ENCODE measurements at regions not wholly inside any gene's neighbourhood (a gene's known extent, or its start where the extent isn't known, plus 50 kb on each side); places are given as distances from the start of the nearest gene placed in this dataset.

DNA sequence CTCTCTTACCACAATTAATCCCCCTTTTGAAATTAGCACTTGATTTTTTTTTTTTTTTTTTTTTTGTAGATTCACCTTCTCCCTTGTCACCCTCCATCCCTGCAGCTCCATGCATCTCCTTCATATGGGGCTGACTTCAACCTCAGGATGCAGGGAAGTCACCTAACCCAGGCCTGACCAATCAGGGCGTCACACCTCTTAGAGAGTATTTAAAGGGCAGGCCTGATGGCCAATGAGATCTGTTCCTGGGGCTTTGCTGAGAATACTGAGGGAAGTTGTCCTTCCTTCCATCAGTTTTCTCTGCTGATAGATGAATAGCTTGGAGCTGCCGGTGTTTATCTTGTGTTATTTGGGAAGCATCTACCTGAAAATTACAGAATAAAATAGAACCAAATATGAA is 1104.7 kb upstream of the TMEM132C start:
- CTCF ChIA-PET = no interaction called here
- no peak for DNase-seq (ENCODE audit: low read depth, low spot score)
- H2AFZ ChIP-seq (ENCODE audit: control insufficient read depth, low read depth, low read length) = no peak overlapping the region
- no TSS peak for BruUV-seq (replicated peaks)
- no peaks in the 10 kb centered on the region for H3K79me2 ChIP-seq (ENCODE audit: control insufficient read depth, insufficient read depth, low read length)
- ATAC-seq = no peak
- RAD21 ChIA-PET (ENCODE audit: unreplicated experiment) = no interaction called here
- intact Hi-C loops (cut with micrococcal nuclease; ENCODE audit: unreplicated experiment) = no loop called here
- TF ChIP-seq, protein P1, sequence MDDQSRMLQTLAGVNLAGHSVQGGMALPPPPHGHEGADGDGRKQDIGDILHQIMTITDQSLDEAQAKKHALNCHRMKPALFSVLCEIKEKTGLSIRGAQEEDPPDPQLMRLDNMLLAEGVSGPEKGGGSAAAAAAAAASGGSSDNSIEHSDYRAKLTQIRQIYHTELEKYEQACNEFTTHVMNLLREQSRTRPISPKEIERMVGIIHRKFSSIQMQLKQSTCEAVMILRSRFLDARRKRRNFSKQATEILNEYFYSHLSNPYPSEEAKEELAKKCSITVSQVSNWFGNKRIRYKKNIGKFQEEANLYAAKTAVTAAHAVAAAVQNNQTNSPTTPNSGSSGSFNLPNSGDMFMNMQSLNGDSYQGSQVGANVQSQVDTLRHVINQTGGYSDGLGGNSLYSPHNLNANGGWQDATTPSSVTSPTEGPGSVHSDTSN (IDR thresholded peaks at IDR 0.05; ENCODE audit: insufficient replicate concordance, low read depth, low read length) = peak; percentile 43
- TF ChIP-seq, protein P2, sequence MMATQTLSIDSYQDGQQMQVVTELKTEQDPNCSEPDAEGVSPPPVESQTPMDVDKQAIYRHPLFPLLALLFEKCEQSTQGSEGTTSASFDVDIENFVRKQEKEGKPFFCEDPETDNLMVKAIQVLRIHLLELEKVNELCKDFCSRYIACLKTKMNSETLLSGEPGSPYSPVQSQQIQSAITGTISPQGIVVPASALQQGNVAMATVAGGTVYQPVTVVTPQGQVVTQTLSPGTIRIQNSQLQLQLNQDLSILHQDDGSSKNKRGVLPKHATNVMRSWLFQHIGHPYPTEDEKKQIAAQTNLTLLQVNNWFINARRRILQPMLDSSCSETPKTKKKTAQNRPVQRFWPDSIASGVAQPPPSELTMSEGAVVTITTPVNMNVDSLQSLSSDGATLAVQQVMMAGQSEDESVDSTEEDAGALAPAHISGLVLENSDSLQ (IDR thresholded peaks at IDR 0.05) = 0 out of 2 replicates have a peak, but pooled peaks have one; percentile 12
- TF ChIP-seq KDM1A (IDR thresholded peaks at IDR 0.05; ENCODE audit: borderline replicate concordance) = no peak
- no peaks in the 10 kb centered on the region; the same call in 2 of the 3 replicates for H3K9me3 ChIP-seq (replicated peaks; ENCODE audit: control insufficient read depth, insufficient read depth, low read length)
- no peak overlapping the region for H3K9ac ChIP-seq (ENCODE audit: control insufficient read depth, insufficient read depth, low read length)
- no peak overlapping the region for H3K27ac ChIP-seq (ENCODE audit: control insufficient read depth, insufficient read depth)
- no peak for FAIRE-seq
- no peaks in the 10 kb centered on the region for H3K36me3 ChIP-seq (ENCODE audit: control insufficient read depth in 2 of 2, insufficient read depth in 2 of 2, low read length in 1 of 2)
- no peaks in the 10 kb centered on the region for H3K27me3 ChIP-seq (replicated peaks in 1 of 2; ENCODE audit: control insufficient read depth in 2 of 2, insufficient read depth in 2 of 2, low read length in 1 of 2)
- in situ Hi-C loops (cut with MboI) = no loop called here
- POLR2A ChIA-PET = no interaction called here
- no peaks in the 10 kb centered on the region for H4K20me1 ChIP-seq (ENCODE audit: control insufficient read depth, insufficient read depth)
- WGBS (ENCODE audit: insufficient coverage, insufficient replicate concordance, low lambda C conversion rate, missing lambda C conversion rate) = 23% methylated on average over 2 of the region's 2 CpGs
- no peaks in the 10 kb centered on the region for H3K4me1 ChIP-seq (ENCODE audit: control insufficient read depth, insufficient read depth, low read length)
- SMC1A ChIA-PET (ENCODE audit: uncharacterized antibody, unreplicated experiment) = interaction anchor here (1.6 kb wide), 1 partner anchor 11 kb away, joined by 3 read pairs; no protein-coding TSS in a partner anchor
- H3K4me3 ChIP-seq = no peak overlapping the region
- H3K4me2 ChIP-seq (ENCODE audit: control insufficient read depth, insufficient read depth) = no peak overlapping the region

DNA sequence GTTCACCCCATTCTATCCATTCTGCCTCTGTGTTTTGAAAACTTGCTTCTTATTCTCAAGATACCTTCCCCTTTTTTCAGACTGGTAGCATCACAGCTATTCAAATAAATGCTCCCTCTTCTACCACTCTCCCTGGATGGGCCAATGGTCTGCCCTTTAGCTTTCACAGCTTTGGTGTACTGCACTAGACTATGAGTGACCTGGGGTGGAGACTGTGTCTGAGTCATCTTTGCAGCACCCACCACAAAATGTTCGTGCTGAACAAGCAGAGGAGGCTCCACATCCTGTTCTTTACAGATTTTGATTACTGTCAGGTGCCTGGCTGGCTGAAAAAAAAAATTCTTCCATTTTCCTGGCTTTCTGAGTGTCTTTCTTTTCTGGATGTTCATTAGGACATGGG is 1104.1 kb upstream of the TMEM132C start:
- H3K4me2 ChIP-seq (ENCODE audit: control insufficient read depth, insufficient read depth) = no peak overlapping the region
- ChIA-PET CTCF (no interaction called here), SMC1A (ENCODE audit: uncharacterized antibody, unreplicated experiment) (interaction anchor here (1.6 kb wide), 1 partner anchor 12 kb away, joined by 3 read pairs; no protein-coding TSS in a partner anchor), POLR2A (no interaction called here), RAD21 (ENCODE audit: unreplicated experiment) (no interaction called here)
- no peaks in the 10 kb centered on the region for H3K36me3 ChIP-seq (ENCODE audit: control insufficient read depth in 2 of 2, insufficient read depth in 2 of 2, low read length in 1 of 2)
- H3K4me1 ChIP-seq (ENCODE audit: control insufficient read depth, insufficient read depth, low read length) = no peaks in the 10 kb centered on the region
- DNase-seq (ENCODE audit: low read depth, low spot score) (peak; percentile 16), ATAC-seq (0 out of 3 replicates have a peak, but pooled peaks have one; percentile 31), FAIRE-seq (no peak)
- BruUV-seq (replicated peaks) = no TSS peak
- no peaks in the 10 kb centered on the region for H3K79me2 ChIP-seq (ENCODE audit: control insufficient read depth, insufficient read depth, low read length)
- H3K27ac ChIP-seq (ENCODE audit: control insufficient read depth, insufficient read depth) = no peak overlapping the region
- no peaks in the 10 kb centered on the region for H4K20me1 ChIP-seq (ENCODE audit: control insufficient read depth, insufficient read depth)
- no peak overlapping the region for H2AFZ ChIP-seq (ENCODE audit: control insufficient read depth, low read depth, low read length)
- no peaks in the 10 kb centered on the region; the same call in 2 of the 3 replicates for H3K9me3 ChIP-seq (replicated peaks; ENCODE audit: control insufficient read depth, insufficient read depth, low read length)
- H3K9ac ChIP-seq (ENCODE audit: control insufficient read depth, insufficient read depth, low read length) = no peak overlapping the region
- no peaks in the 10 kb centered on the region for H3K27me3 ChIP-seq (replicated peaks in 1 of 2; ENCODE audit: control insufficient read depth in 2 of 2, insufficient read depth in 2 of 2, low read length in 1 of 2)
- H3K4me3 ChIP-seq = no peak overlapping the region
- intact Hi-C loops (cut with micrococcal nuclease; ENCODE audit: unreplicated experiment) (no loop called here), in situ Hi-C loops (cut with MboI) (no loop called here)
- WGBS (ENCODE audit: insufficient coverage, insufficient replicate concordance, low lambda C conversion rate, missing lambda C conversion rate) = 0% methylated on average over 1 of the region's 1 CpG
- TF ChIP-seq, protein P3, sequence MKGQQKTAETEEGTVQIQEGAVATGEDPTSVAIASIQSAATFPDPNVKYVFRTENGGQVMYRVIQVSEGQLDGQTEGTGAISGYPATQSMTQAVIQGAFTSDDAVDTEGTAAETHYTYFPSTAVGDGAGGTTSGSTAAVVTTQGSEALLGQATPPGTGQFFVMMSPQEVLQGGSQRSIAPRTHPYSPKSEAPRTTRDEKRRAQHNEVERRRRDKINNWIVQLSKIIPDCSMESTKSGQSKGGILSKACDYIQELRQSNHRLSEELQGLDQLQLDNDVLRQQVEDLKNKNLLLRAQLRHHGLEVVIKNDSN (IDR thresholded peaks at IDR 0.05; ENCODE audit: borderline replicate concordance, extremely low read length, insufficient read depth, low read depth, low read length) = no peak
- no peak for TF ChIP-seq ETV6 (conservative IDR thresholded peaks at IDR 0.05 in 1 of 2, IDR thresholded peaks at IDR 0.05 in 1 of 2; ENCODE audit: borderline replicate concordance in 1 of 2, low read depth in 1 of 2)
- TF ChIP-seq, protein P4, sequence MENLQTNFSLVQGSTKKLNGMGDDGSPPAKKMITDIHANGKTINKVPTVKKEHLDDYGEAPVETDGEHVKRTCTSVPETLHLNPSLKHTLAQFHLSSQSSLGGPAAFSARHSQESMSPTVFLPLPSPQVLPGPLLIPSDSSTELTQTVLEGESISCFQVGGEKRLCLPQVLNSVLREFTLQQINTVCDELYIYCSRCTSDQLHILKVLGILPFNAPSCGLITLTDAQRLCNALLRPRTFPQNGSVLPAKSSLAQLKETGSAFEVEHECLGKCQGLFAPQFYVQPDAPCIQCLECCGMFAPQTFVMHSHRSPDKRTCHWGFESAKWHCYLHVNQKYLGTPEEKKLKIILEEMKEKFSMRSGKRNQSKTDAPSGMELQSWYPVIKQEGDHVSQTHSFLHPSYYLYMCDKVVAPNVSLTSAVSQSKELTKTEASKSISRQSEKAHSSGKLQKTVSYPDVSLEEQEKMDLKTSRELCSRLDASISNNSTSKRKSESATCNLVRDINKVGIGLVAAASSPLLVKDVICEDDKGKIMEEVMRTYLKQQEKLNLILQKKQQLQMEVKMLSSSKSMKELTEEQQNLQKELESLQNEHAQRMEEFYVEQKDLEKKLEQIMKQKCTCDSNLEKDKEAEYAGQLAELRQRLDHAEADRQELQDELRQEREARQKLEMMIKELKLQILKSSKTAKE (IDR thresholded peaks at IDR 0.05; ENCODE audit: low read depth, poor library complexity, severe bottlenecking) = no peak
- no peak for TF ChIP-seq RAD51 (IDR thresholded peaks at IDR 0.05)
- no peak for TF ChIP-seq ASH2L (IDR thresholded peaks at IDR 0.05; ENCODE audit: borderline replicate concordance, low read depth)
- no peak for TF ChIP-seq SMAD1 (IDR thresholded peaks at IDR 0.05; ENCODE audit: low read depth, partially characterized antibody)
- no peak for TF ChIP-seq NR2C1 (IDR thresholded peaks at IDR 0.05)
- TF ChIP-seq MEF2A (IDR thresholded peaks at IDR 0.05; ENCODE audit: insufficient read depth, low read depth, low read length) = no peak
- no peak for TF ChIP-seq HCFC1 (IDR thresholded peaks at IDR 0.05; ENCODE audit: low read length)
